Esophagus mucosa (tissue), 1 donor: ENCODE measurements at regions not wholly inside any gene's neighbourhood (a gene's known extent, or its start where the extent isn't known, plus 50 kb on each side); places are given as distances from the start of the nearest gene placed in this dataset.
A peak's percentile ranks its signal among the peaks of the same experiment; 100 is the strongest.

ENCODE experiments used
- ATAC-seq: fragments of 200-7000 bp; cut with Tn5 transposase; one replicate; pipeline ENCODE4 v1.9.1; 2020
- donor health status: DM: yes; HTN: yes; CAD: no.

GRCh38 chr20:24817351-24817750 lies 131.7 kb upstream of the CST7 start:
- no peak for ATAC-seq

- ATAC-seq = no peak
Observed at GRCh38 chr20:24818056-24818455, 131.0 kb upstream of the CST7 start.

- ATAC-seq = no peak
Observed at GRCh38 chr20:24819331-24819965, 129.6 kb upstream of the CST7 start.

- no peak for ATAC-seq
Observed at GRCh38 chr20:24820345-24820744, 128.7 kb upstream of the CST7 start.

- ATAC-seq = no peak
Observed at GRCh38 chr20:24821391-24821790, 127.7 kb upstream of the CST7 start.

- no peak for ATAC-seq
Observed at GRCh38 chr20:24823176-24823784, 125.8 kb upstream of the CST7 start.

GRCh38 chr20:24823989-24824693 lies 124.9 kb upstream of the CST7 start:
- ATAC-seq = peak; percentile 74

GRCh38 chr20:24825591-24825990 lies 123.5 kb upstream of the CST7 start:
- ATAC-seq = no peak

GRCh38 chr20:24827603-24828295 lies 121.3 kb upstream of the CST7 start:
- ATAC-seq = no peak

- no peak for ATAC-seq
Observed at GRCh38 chr20:24828992-24829648, 119.9 kb upstream of the CST7 start.

- no peak for ATAC-seq
Observed at GRCh38 chr20:24829649-24830370, 119.3 kb upstream of the CST7 start.

- no peak for ATAC-seq
Observed at GRCh38 chr20:24830649-24831048, 118.4 kb upstream of the CST7 start.

- no peak for ATAC-seq
Observed at GRCh38 chr20:24831232-24831631, 117.8 kb upstream of the CST7 start.

- ATAC-seq = no peak
Observed at GRCh38 chr20:24832518-24832917, 116.6 kb upstream of the CST7 start.

- ATAC-seq = no peak
Observed at GRCh38 chr20:24833592-24833991, 115.5 kb upstream of the CST7 start.

GRCh38 chr20:24834310-24834709 lies 114.8 kb upstream of the CST7 start:
- no peak for ATAC-seq

GRCh38 chr20:24835195-24835594 lies 113.9 kb upstream of the CST7 start:
- no peak for ATAC-seq

GRCh38 chr20:24836041-24836533 lies 113.0 kb upstream of the CST7 start:
- ATAC-seq = no peak

- no peak for ATAC-seq
Observed at GRCh38 chr20:24836661-24837299, 112.3 kb upstream of the CST7 start.

GRCh38 chr20:24837781-24838450 lies 111.2 kb upstream of the CST7 start:
- no peak for ATAC-seq
